Stomach (tissue), 8 donors: ENCODE measurements at regions not wholly inside any gene's neighbourhood (a gene's known extent, or its start where the extent isn't known, plus 50 kb on each side); places are given as distances from the start of the nearest gene placed in this dataset.

Experiments
- DNase-seq, 2 donors: peaks; one replicate each; pipeline versions ENCODE4 v3.0.0 to v3.0.0-alpha.2; 2013 to 2019
- H3K27ac ChIP-seq, 5 donors: fragments of 200-600 bp in 4 of 5; sonication (generic) in 4 of 5; one replicate each; pipeline ENCODE4 v1.5.1; 2013 to 2019; ENCODE audit warnings: mild to moderate bottlenecking in 1 of 5, moderate library complexity in 1 of 5
- H3K27me3 ChIP-seq, 3 donors: fragments of 200-600 bp; sonication (generic); one replicate each; pipeline ENCODE4 v1.5.1; 2017 to 2019; ENCODE audit warnings: mixed run types in 1 of 3
- H3K36me3 ChIP-seq, 4 donors: fragments of 200-600 bp; sonication (generic); 1 replicate in 3 of 4; 2 replicates in 1 of 4; pipeline ENCODE4 v1.5.1; 2016 to 2019
- H3K4me1 ChIP-seq, 4 donors: fragments of 200-600 bp; sonication (generic); one replicate each; pipeline ENCODE4 v1.5.1; 2016 to 2019
- H3K4me3 ChIP-seq, 4 donors: fragments of 200-600 bp; sonication (generic) in 3 of 4; one replicate each; pipeline ENCODE4 v1.5.1; 2016 to 2019; ENCODE audit warnings: mild to moderate bottlenecking in 1 of 4
- H3K9me3 ChIP-seq, 4 donors: fragments of 200-600 bp; sonication (generic); one replicate each; pipeline ENCODE4 v1.5.1; 2016 to 2019
- EP300 ChIP-seq: sonication (generic); formaldehyde crosslinking; IDR thresholded peaks from one replicate; pipeline ENCODE4 v1.6.1; 2017; ENCODE audit warnings: antibody characterized with exemption
- POLR2A ChIP-seq, 4 donors: fragments of 450-650 bp; IDR thresholded peaks; one replicate each; pipeline ENCODE4 v1.6.1; 2016; ENCODE audit warnings: antibody characterized with exemption in 4 of 4, control low read depth in 2 of 4, mild to moderate bottlenecking in 1 of 4, moderate library complexity in 1 of 4
- POLR2AphosphoS5 ChIP-seq, 3 donors: sonication (generic); formaldehyde crosslinking; IDR thresholded peaks; one replicate each; pipeline ENCODE4 v1.6.1; 2016; ENCODE audit warnings: antibody characterized with exemption in 3 of 3
- WGBS, 5 donors: extraction: QIAGEN DNeasy Blood & Tissue Kit in 3 of 5; methylation state at CpG; one replicate each; pipeline versions ENCODE4 v1.1.5 to v1.1.7; 2013 to 2018; 5-methylcytosine and 5-hydroxymethylcytosine counted together
- intact Hi-C: fragments of 100-400 bp; cut with DNase I; formaldehyde crosslinking; loops from one replicate; pipeline ENCODE4 v1.15.1; 2023; ENCODE audit warnings: low total_unique reads
- TF ChIP-seq, protein P1 (sequence below), 7 experiments: fragments of 450-650 bp in 4 of 7; fragments of 200-600 bp in 3 of 7; sonication (generic) in 3 of 7; IDR thresholded peaks; one replicate each; pipeline ENCODE4 v1.5.1; 2016 to 2019; ENCODE audit warnings: antibody characterized with exemption in 7 of 7, control low read depth in 2 of 7, mild to moderate bottlenecking in 1 of 7
- donor health status: healthy with polysubstance abuse.
- donor health status: Bipolar disorder and iron deficiency.
- donor health status: healthy.

- peaks cover 0 to 4% (median 0%) of the 10 kb centered on the region in 4 donors for H3K4me1 ChIP-seq
- H3K27me3 ChIP-seq: no peaks in the 10 kb centered on the region
- H3K9me3 ChIP-seq: no peaks in the 10 kb centered on the region
- TF ChIP-seq EP300: no peak
- TF ChIP-seq POLR2A (IDR thresholded peaks at IDR 0.05): no peak
- TF ChIP-seq, protein P1, sequence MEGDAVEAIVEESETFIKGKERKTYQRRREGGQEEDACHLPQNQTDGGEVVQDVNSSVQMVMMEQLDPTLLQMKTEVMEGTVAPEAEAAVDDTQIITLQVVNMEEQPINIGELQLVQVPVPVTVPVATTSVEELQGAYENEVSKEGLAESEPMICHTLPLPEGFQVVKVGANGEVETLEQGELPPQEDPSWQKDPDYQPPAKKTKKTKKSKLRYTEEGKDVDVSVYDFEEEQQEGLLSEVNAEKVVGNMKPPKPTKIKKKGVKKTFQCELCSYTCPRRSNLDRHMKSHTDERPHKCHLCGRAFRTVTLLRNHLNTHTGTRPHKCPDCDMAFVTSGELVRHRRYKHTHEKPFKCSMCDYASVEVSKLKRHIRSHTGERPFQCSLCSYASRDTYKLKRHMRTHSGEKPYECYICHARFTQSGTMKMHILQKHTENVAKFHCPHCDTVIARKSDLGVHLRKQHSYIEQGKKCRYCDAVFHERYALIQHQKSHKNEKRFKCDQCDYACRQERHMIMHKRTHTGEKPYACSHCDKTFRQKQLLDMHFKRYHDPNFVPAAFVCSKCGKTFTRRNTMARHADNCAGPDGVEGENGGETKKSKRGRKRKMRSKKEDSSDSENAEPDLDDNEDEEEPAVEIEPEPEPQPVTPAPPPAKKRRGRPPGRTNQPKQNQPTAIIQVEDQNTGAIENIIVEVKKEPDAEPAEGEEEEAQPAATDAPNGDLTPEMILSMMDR (IDR thresholded peaks at IDR 0.05): no peak
- no peak for TF ChIP-seq POLR2AphosphoS5 (IDR thresholded peaks at IDR 0.05)
- no peak overlapping the region for H3K27ac ChIP-seq
- intact Hi-C loops: no loop called here
- no peak for DNase-seq
- WGBS, 5 donors: 27 to 57% (median 50%) methylated on average over 1 of the region's 1 CpG
- no peaks in the 10 kb centered on the region for H3K36me3 ChIP-seq
- H3K4me3 ChIP-seq: no peak overlapping the region
Measured at GRCh38 chr4:38585871-38586270, 78.1 kb upstream of the KLF3 start.

GRCh38 chr4:38587106-38587505, 76.9 kb upstream of the KLF3 start:
- DNase-seq: no peak
- H3K9me3 ChIP-seq: peaks cover 0 to 6% (median 2%) of the 10 kb centered on the region in 4 donors
- no peak overlapping the region for H3K4me3 ChIP-seq
- H3K27ac ChIP-seq: no peak overlapping the region
- peaks cover 0 to 3% (median 0%) of the 10 kb centered on the region in 4 donors for H3K4me1 ChIP-seq
- no peak for TF ChIP-seq EP300
- TF ChIP-seq POLR2AphosphoS5 (IDR thresholded peaks at IDR 0.05): no peak
- TF ChIP-seq, protein P1 (IDR thresholded peaks at IDR 0.05): no peak
- no peak for TF ChIP-seq POLR2A (IDR thresholded peaks at IDR 0.05)
- intact Hi-C loops: no loop called here
- no peaks in the 10 kb centered on the region for H3K36me3 ChIP-seq
- H3K27me3 ChIP-seq: no peaks in the 10 kb centered on the region

DNA sequence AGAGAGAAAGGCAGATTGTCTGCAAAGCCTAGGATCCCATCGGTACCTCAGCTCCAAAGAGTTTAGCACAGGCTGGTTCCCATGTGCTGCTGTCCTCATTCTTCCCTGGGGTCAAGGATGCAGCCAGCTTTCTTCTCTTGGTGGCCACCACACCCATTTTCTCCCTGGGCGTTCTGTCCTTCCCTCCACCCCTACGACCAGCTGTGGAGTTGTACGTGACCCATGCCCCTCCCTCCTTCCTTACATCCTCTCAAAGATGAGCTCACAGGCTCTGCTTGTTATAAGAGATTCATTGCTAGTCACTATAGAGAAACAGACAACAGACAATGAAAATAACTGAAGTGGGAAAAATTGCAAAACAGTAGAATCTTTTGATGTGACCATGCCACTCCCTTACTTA, 74.0 kb upstream of the KLF3 start:
- intact Hi-C loops: no loop called here
- peaks cover 0 to 8% (median 2%) of the 10 kb centered on the region in 4 donors for H3K4me1 ChIP-seq
- H3K9me3 ChIP-seq: peaks cover 0 to 6% (median 2%) of the 10 kb centered on the region in 4 donors
- no peak overlapping the region for H3K27ac ChIP-seq
- H3K4me3 ChIP-seq: no peak overlapping the region
- H3K36me3 ChIP-seq: no peaks in the 10 kb centered on the region
- TF ChIP-seq EP300: no peak
- TF ChIP-seq POLR2A (IDR thresholded peaks at IDR 0.05): no peak
- TF ChIP-seq POLR2AphosphoS5 (IDR thresholded peaks at IDR 0.05): no peak
- TF ChIP-seq, protein P1 (IDR thresholded peaks at IDR 0.05): no peak
- H3K27me3 ChIP-seq: no peaks in the 10 kb centered on the region
- WGBS, 5 donors: 71 to 81% (median 75%) methylated on average over 4 of the region's 4 CpGs
- DNase-seq: peak in 1 of 2 donors; percentile 53

DNA sequence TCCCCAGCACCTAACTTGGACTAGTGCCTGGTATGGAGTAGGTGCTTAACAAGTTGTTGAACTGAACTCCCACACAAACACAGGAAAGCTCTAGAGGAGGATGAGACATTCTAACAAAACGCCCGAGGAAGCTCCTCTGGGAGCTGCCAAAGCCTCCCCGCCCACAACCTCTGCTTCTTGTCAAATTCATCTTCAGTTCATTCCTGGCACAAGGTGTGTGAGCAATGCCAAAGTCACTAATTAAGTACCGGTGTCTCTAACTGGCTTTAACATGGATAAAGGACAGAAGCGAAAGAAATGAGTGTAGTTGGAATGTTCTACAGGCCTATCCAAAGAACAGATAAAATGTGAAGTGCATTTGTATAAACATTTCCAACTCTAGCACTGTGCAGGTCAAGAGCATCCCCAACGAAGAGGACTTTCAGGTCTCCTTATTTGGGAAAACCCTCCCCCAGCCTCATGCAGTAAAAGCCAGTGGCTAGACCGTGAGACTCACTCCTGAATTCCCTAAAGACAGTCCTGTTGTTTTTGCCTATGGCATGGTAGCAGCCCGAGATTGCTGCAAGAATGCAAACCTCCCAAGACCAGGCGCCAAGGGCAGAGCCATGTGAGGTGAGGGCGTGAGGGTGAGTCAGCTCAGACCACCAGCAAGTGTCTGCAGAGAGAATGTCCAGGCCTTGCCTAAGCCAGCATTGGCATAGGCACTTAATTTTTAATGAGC, 72.2 kb upstream of the KLF3 start:
- H3K4me1 ChIP-seq: peaks cover 0 to 8% (median 2%) of the 10 kb centered on the region in 4 donors
- no peaks in the 10 kb centered on the region for H3K36me3 ChIP-seq
- TF ChIP-seq POLR2A (IDR thresholded peaks at IDR 0.05) (no peak), EP300 (no peak), POLR2AphosphoS5 (IDR thresholded peaks at IDR 0.05) (peak in 1 of 3 donors; percentile 48)
- TF ChIP-seq, protein P1 (IDR thresholded peaks at IDR 0.05): no peak
- intact Hi-C loops: no loop called here
- H3K27me3 ChIP-seq: no peaks in the 10 kb centered on the region
- H3K9me3 ChIP-seq: peaks cover 0 to 6% (median 2%) of the 10 kb centered on the region in 4 donors
- DNase-seq: peak in 1 of 2 donors; percentile 41
- H3K4me3 ChIP-seq: no peak overlapping the region
- WGBS, 5 donors: 68 to 82% (median 80%) methylated on average over 10 of the region's 10 CpGs
- H3K27ac ChIP-seq: peak overlapping the region in 1 of 5 donors; percentile 31
